IPS-20b (cell line): ENCODE measurements at regions not wholly inside any gene's neighbourhood (a gene's known extent, or its start where the extent isn't known, plus 50 kb on each side); places are given as distances from the start of the nearest gene placed in this dataset.

Experiments used
- H3K27ac ChIP-seq: one replicate; pipeline ENCODE4 v1.5.1; 2013; ENCODE audit warnings: low read length
- H3K27me3 ChIP-seq: 2 replicates; pipeline ENCODE4 v1.6.1; 2013; ENCODE audit warnings: mild to moderate bottlenecking, low read length, inconsistent platforms; ENCODE audit not compliant: insufficient read depth
- H3K36me3 ChIP-seq: 2 replicates; pipeline ENCODE4 v1.6.1; 2013; ENCODE audit warnings: low read depth, mild to moderate bottlenecking, inconsistent platforms, low read length, moderate library complexity; ENCODE audit not compliant: insufficient read depth
- H3K4me1 ChIP-seq: 2 replicates; pipeline ENCODE4 v1.6.1; 2013; ENCODE audit warnings: mild to moderate bottlenecking, control low read depth, inconsistent platforms, low read length, moderate library complexity; ENCODE audit not compliant: insufficient read depth
- H3K4me3 ChIP-seq: 2 replicates; pipeline ENCODE4 v1.5.1; 2013; ENCODE audit warnings: mild to moderate bottlenecking, low read length, inconsistent platforms
- H3K9ac ChIP-seq: 2 replicates; pipeline ENCODE4 v1.6.1; 2013; ENCODE audit warnings: low read depth, mild to moderate bottlenecking, inconsistent platforms, low read length, moderate library complexity
- H3K9me3 ChIP-seq: 2 replicates; pipeline ENCODE4 v1.6.1; 2013; ENCODE audit warnings: mild to moderate bottlenecking, low read depth, low read length, inconsistent platforms; ENCODE audit not compliant: insufficient read depth

GRCh38 chr6:21648475-21649050 lies 55.0 kb downstream of the SOX4 start:
- H3K9ac ChIP-seq, result no peak overlapping the region
- no peaks in the 10 kb centered on the region for H3K9me3 ChIP-seq
- H3K36me3 ChIP-seq, result no peaks in the 10 kb centered on the region
- no peaks in the 10 kb centered on the region for H3K4me1 ChIP-seq
- H3K4me3 ChIP-seq, result no peak overlapping the region
- H3K27ac ChIP-seq, result no peak overlapping the region
- H3K27me3 ChIP-seq, result no peaks in the 10 kb centered on the region

- H3K9me3 ChIP-seq, result no peaks in the 10 kb centered on the region
- no peaks in the 10 kb centered on the region for H3K27me3 ChIP-seq
- no peak overlapping the region for H3K9ac ChIP-seq
Measured at GRCh38 chr6:21653323-21653722, 59.8 kb downstream of the SOX4 start.

GRCh38 chr6:21653905-21654304 lies 60.4 kb downstream of the SOX4 start:
- H3K27ac ChIP-seq, result peak overlapping the region; percentile 23
- no peaks in the 10 kb centered on the region for H3K36me3 ChIP-seq
- H3K9me3 ChIP-seq, result no peaks in the 10 kb centered on the region
- peak overlapping the region; percentile 28; the same call in 1 of the 2 replicates for H3K4me3 ChIP-seq
- peaks cover 4% of the 10 kb centered on the region; the same call in 1 of the 2 replicates for H3K4me1 ChIP-seq
- H3K9ac ChIP-seq, result peak overlapping the region; percentile 51; the same call in 1 of the 2 replicates
- H3K27me3 ChIP-seq, result no peaks in the 10 kb centered on the region

More at GRCh38 chr6:21653323-21653722, 59.8 kb downstream of the SOX4 start:
- no peak overlapping the region for H3K4me3 ChIP-seq
- H3K27ac ChIP-seq, result peak overlapping the region; percentile 23
- no peaks in the 10 kb centered on the region for H3K36me3 ChIP-seq
- peaks cover 4% of the 10 kb centered on the region; the same call in 1 of the 2 replicates for H3K4me1 ChIP-seq

GRCh38 chr6:21654361-21654760 lies 60.8 kb downstream of the SOX4 start:
- Histone ChIP-seq H3K9me3 (no peaks in the 10 kb centered on the region), H3K9ac (peak overlapping the region; percentile 51; the same call in 1 of the 2 replicates), H3K27me3 (no peaks in the 10 kb centered on the region), H3K36me3 (no peaks in the 10 kb centered on the region), H3K27ac (no peak overlapping the region), H3K4me3 (peak overlapping the region; percentile 28; the same call in 1 of the 2 replicates), H3K4me1 (peaks cover 4% of the 10 kb centered on the region; the same call in 1 of the 2 replicates)

GRCh38 chr6:21663966-21664313 lies 70.4 kb downstream of the SOX4 start:
- Histone ChIP-seq H3K36me3 (peaks cover 4% of the 10 kb centered on the region; the same call in 1 of the 2 replicates), H3K4me1 (peaks cover 13% of the 10 kb centered on the region), H3K9ac (peak overlapping the region; percentile 96), H3K4me3 (peak overlapping the region; percentile 85), H3K27me3 (peaks cover 20% of the 10 kb centered on the region), H3K9me3 (no peaks in the 10 kb centered on the region), H3K27ac (peak overlapping the region; percentile 95)

GRCh38 chr6:21664314-21665109 lies 71.0 kb downstream of the SOX4 start:
- Histone ChIP-seq H3K9ac (peak overlapping the region; percentile 96), H3K9me3 (no peaks in the 10 kb centered on the region), H3K27me3 (peaks cover 20% of the 10 kb centered on the region), H3K27ac (peak overlapping the region; percentile 95), H3K36me3 (peaks cover 10% of the 10 kb centered on the region; the same call in 1 of the 2 replicates), H3K4me3 (peak overlapping the region; percentile 85), H3K4me1 (peaks cover 13% of the 10 kb centered on the region)

DNA sequence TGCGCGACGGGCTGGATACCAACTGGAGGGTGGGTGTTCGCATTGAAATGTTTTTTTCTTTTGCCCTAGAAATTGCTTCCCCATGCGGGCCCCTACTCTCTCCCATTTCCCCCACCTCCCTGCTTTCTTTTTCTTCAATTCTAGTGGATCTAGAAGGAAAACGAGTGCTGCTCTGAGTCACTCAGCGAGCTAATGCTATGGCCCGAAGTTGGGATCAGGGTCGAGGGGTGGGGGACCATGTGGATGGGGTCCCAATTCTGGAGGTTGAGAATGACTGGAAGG lies 71.5 kb downstream of the SOX4 start:
- Histone ChIP-seq H3K27ac (peak overlapping the region; percentile 95), H3K36me3 (peaks cover 14% of the 10 kb centered on the region; the same call in 1 of the 2 replicates), H3K27me3 (peaks cover 20% of the 10 kb centered on the region), H3K4me3 (peak overlapping the region; percentile 85), H3K4me1 (peaks cover 13% of the 10 kb centered on the region), H3K9me3 (no peaks in the 10 kb centered on the region), H3K9ac (peak overlapping the region; percentile 96)

DNA sequence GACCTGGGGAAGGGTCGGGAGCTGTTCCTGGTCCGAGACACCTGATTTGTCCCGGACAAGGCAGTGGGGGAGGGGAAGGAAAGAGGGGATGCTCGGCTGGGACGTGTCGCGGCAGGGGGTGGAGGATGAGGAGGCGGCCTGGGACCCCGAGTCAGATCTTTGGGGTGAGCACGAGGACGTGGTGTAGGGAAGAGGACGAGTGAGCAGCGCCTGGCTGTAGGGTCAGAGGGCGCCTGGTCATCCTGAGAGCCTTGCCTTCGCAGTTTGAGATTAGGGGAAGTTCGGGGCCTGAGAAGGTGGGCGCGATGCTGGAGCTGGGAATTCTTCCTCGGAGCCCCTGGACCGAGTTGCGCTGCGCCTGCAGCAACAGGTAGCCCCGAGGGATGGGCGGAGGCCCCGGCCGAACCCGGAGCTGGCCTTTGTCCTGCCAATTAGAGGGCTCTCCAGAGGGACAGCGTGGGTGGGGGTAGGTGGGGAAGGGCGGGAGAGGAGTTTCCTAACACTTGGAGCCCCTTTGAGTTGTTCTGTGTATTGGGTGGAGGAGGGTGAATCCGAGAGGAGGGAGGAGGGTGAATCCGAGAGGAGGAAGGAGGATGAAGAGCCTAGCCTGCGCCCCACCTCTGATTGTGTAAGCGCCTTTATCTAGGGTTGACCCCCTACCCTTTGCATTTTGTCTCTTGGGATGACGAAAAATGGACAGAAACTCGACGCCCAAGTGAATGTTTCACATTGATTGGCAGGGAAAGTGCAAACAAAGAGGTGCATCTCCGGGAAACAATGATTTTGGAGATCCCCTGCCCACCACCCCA lies 72.0 kb downstream of the SOX4 start:
- peak overlapping the region; percentile 96 for H3K9ac ChIP-seq
- peak overlapping the region; percentile 85 for H3K4me3 ChIP-seq
- H3K4me1 ChIP-seq, result peaks cover 18% of the 10 kb centered on the region
- peaks cover 20% of the 10 kb centered on the region for H3K36me3 ChIP-seq
- H3K27ac ChIP-seq, result peak overlapping the region; percentile 95
- no peaks in the 10 kb centered on the region for H3K9me3 ChIP-seq
- peaks cover 20% of the 10 kb centered on the region for H3K27me3 ChIP-seq

DNA sequence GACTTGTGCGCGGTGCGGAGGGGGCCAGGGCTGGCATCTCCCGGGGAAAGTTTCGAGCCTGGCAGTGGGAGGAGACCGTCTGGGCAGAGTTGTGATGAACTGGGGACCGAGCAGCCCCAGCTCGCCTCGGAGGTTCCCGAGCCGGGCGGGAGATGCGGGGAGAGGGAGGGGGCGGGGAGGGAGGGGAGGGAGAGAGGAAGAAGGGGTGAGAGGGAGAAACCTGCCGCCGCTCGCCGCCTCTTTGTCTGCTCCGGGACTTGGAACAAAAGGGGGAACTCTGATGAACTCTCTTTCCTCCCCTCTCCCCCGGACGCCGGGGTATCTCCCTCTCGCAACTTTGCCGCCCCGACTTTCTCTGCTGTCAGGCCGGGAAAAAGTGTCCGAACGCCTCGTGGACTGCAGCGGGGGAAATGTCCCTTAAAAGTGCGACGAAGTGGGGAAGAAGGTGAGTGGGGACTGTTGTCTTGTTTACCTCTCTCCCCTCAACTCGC lies 72.7 kb downstream of the SOX4 start:
- Histone ChIP-seq H3K9me3 (no peaks in the 10 kb centered on the region), H3K36me3 (peaks cover 24% of the 10 kb centered on the region), H3K4me1 (peaks cover 20% of the 10 kb centered on the region), H3K4me3 (peak overlapping the region; percentile 85), H3K27me3 (peaks cover 20% of the 10 kb centered on the region), H3K27ac (peak overlapping the region; percentile 95), H3K9ac (peak overlapping the region; percentile 96)

DNA sequence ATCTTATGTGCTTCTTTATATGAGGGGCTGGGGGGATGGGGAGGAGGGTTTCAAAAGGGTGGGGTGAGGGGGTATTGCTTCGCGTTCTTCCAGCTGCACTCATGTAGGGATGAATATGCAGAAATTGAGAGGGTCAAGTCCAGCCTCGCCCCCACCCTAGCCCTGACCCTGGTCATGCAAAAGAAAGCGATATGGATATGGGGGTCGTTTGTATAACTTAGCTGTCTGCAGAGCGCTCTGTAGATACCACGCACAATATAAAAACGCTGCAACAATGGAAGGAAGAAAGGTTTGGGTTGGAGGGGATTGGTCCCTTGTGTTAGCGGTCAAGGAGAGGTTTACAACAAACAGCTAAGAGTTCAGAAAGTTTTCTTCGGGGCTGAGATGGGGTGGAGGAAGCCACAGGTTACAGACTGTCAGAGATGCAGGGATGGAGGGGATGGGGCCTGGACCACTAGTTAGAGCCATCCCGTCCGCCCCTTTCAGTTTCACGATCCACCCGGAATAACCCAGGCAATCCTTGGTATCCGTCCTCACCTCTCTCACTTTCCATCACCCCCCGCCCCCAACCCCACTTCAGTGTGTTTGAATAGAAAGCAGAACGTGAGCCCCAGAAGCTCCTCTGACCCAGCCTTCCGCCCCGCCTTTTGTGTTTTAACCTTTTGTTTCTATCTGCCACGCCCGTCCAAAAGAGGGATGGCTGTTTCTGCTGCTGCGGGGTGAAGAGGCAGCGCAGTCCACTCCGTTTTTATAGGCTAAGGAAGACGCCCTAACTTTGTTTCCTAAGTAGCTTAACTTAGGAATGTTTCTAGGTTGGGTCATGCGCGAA lies 73.5 kb downstream of the SOX4 start:
- Histone ChIP-seq H3K27me3 (peaks cover 20% of the 10 kb centered on the region), H3K27ac (peak overlapping the region; percentile 79), H3K4me1 (peaks cover 20% of the 10 kb centered on the region), H3K4me3 (peak overlapping the region; percentile 85), H3K36me3 (peaks cover 24% of the 10 kb centered on the region), H3K9ac (peak overlapping the region; percentile 96; the same call in 1 of the 2 replicates), H3K9me3 (no peaks in the 10 kb centered on the region)

DNA sequence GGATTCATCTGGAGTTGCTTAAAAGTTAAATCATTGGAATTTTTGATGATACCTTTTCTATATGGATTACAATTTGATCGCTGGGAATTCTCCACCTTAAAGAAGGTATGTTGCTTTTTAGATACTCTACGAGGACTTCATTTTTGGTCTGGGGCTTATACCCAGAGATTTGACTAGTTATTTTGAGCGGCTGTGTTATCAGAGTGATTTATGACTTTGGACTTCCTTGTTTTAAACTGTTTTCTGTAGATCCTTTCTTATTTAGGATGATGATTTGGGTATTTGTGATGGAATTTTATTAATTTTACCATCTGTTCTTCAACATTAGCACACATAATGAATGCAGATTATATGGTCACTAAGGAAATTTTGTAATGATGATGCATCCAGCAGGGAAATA lies 75.2 kb downstream of the SOX4 start:
- H3K4me3 ChIP-seq, result peak overlapping the region; percentile 85
- H3K4me1 ChIP-seq, result peaks cover 15% of the 10 kb centered on the region; the same call in 1 of the 2 replicates

More for the DNA sequence above, 75.2 kb downstream of the SOX4 start:
- Histone ChIP-seq H3K36me3 (peaks cover 31% of the 10 kb centered on the region), H3K9ac (peak overlapping the region; percentile 11; the same call in 1 of the 2 replicates), H3K27ac (no peak overlapping the region), H3K9me3 (no peaks in the 10 kb centered on the region), H3K27me3 (peaks cover 5% of the 10 kb centered on the region)
